ENCODE measurements at regions not wholly inside any gene's neighbourhood (a gene's known extent, or its start where the extent isn't known, plus 50 kb on each side); places are given as distances from the start of the nearest gene placed in this dataset.
"Not testable (repeated sequence)": the region's sequence is repeated elsewhere in the genome, so short reads cannot be mapped to it uniquely, and the experiment has no call there.

DNA sequence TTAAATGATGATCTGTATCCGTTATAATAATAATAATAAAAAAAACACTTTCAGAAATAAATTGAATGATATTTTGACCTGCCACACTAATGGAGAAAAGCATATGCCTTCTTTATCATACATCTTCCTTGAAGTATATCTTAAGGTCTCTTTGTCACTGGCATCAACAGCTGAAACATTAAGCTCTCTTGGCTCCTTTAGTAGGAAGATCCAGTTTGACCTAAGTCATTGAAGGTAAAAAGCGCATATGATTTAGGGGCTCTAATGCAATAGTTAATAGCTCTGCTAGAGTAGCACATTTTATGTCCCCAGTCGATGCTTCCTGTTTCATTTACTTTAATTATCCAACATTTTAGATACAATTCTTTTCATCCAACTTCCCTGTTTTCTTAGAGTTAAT lies 1010.8 kb downstream of the STPG2 start:
- no peak for DNase-seq

DNA sequence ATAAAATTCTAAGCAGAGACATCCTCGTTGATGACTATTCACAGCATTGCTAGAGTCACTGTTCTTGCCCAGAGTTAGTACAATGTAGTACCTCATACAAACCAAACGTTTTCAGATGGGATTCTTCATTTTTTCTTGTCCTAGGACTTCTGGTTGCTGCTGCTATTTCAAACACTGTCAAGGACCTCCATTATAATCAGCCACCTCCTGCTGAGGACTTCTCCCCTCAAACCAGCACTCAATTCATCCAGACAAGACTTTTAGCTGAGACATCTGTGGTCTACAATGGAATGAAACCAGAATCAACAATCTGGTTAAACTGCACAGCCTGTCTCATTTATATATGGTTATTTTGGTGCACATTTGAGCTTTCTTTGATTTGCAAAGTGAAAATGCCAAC lies 1008.8 kb downstream of the STPG2 start:
- no peak for DNase-seq

DNA sequence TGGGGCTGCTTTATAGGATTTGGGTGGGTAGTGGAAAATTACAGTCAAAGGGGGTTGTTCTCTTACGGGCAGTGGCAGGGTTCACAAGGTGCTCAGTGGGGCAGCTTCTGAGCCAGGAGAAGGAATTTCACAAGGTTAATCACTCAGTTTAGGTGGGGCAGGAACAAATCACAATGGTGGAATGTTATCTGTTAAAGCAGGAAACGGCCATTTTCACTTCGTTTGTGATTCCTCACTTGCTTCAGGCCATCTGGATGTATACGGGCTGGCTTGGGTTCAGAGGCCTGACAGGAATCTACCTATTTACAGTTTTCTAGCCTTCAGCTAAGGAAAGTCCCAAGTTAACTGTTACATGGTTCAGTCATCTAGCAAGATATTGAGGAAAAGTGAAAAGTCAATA lies 1003.5 kb downstream of the STPG2 start:
- DNase-seq = no peak

DNA sequence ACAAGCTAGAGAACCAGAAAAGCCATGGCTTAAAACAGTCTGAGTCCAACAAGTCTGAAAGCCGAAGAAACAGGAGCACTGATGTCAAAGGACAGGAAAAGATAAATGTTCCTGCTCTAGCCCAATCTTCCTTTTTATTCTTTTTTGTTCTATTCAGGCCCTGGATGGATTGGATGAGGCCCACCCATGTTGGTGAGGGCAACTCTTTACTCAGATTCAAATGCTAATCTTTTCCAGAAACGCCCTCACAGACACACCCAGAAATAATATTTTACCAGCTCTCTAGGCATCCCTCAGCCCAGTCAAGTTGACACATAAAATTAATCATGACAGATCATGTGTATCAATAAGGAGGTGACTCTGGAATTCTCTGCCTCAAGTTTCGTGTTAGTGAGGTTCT lies 1002.7 kb downstream of the STPG2 start:
- no peak for DNase-seq

GRCh38 chr4:97141332-97141731 lies 1001.9 kb downstream of the STPG2 start:
- not testable (repeated sequence) for DNase-seq

DNA sequence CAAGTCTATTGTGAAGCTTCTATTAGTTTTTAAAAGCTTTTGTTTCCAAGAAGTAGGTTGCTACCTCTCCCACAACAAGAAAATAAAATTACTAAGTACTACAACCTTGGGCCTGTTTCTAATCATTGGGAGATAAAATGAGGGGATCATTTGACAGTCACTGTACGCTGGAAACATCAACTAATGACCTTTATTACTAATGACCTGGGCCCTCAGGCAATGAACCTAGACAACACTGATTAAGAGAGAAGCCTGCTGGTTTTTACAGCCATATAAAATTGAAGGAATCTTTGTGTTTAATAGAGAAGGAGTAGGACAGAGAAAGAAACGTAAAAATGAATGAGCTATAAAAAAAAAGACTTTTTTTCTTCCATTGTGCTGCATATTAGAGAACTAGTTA lies 1000.9 kb downstream of the STPG2 start:
- DNase-seq = no peak

- no peak for DNase-seq
Measured at GRCh38 chr4:97142893-97143292, 1000.4 kb downstream of the STPG2 start.

DNA sequence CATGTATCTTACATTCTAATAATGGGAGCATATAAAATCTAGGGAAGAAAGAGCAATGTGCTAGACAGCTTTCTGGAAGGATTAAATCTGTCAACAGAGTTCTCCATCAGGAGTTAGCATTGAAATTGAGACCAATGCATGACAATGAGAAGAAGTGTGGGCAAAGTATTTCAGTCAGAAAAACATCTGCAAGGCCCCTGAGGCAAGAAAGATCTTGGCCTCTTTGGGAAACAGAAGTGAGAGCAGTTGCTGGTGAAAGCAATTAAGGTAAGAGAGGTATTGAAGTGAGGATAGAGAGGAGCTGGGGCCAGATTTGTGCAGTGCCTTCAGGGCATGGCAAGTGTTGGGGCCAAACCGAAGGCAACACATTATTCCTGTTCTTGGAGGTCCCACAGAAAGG lies 999.1 kb downstream of the STPG2 start:
- no peak for DNase-seq

DNA sequence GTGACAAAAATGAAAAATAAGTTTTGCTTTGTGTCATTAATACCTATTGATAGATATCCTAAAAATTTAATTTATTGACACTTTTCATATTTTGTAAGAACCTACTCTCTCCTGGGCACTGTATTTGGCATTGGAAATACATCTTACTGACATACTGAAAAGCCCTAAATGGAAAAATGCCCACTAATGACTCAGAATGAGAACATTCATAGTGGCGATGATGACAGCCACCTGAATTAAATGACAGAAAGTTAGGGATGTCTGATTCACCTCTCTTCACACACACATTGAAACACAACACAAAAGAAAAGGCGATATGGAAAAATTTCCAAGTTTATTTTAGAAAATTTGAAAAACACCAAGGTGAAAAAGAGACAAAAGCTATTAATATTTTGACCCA lies 992.3 kb downstream of the STPG2 start:
- DNase-seq = no peak

DNA sequence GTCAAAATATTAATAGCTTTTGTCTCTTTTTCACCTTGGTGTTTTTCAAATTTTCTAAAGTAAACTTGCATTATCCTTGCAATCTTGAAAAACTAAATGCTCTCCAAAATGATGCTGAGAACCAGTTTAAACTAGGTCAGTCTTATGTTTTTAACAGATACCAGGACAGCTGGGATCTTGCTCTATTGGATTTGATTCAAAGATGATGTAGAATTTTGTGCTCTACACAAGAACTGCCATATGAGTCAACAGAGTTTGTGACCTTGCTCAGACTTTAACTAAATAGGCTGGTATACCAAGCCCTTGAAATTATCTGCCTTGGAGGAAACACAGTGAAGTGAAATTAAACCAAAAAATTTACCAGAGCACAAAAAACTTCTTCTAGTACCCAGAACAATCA lies 991.1 kb downstream of the STPG2 start:
- no peak for DNase-seq

- DNase-seq = no peak
Measured at GRCh38 chr4:97153042-97153441, 990.2 kb downstream of the STPG2 start.

DNA sequence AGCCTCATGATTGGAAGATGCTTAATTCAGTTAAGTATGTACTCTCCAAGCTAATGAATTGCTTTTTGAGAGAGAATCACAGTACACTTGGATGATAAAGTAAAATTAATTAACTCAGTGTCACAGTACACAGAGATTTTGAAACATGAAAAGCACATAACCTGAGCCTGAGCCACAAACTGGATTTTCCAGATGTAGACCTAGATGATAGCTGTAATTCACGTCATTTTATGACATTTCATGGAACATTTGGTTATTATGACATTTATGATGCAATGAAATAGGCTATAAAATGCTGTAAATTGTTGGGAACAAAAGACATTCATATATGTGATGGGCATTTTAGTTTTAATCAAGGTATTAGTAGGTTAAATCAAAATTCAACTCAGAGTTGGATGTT lies 983.7 kb downstream of the STPG2 start:
- no peak for DNase-seq

- DNase-seq = no peak
Measured at GRCh38 chr4:97185233-97185632, 958.0 kb downstream of the STPG2 start.

GRCh38 chr4:97197106-97197505 lies 946.2 kb downstream of the STPG2 start:
- DNase-seq = no peak

GRCh38 chr4:97208749-97209148 lies 934.5 kb downstream of the STPG2 start:
- DNase-seq = no peak

DNA sequence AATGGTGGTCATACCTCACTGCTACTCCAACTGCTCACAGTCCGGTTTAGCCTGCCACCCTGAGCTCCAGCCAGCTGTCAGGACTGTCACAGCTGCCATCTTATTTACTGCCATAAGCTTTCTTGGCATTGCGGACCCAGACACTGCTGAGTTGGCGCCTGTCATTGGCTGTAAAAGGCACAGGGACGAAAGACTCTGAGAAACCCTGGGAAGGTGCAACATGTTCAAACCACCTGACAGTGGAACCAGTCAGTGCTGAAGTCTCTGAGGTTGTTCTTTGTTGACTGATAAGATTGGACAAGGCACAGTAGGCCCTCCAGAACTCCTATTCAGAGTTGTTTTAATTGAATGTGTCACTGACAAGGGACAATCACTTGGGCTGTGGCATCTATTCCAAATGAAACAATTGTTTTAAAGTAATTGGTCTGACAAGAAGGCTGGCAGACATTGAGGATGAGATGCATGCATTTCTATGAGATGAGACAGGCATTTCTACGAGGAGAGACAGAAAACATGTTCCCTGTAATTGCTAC lies 927.8 kb downstream of the STPG2 start:
- no peak for DNase-seq

GRCh38 chr4:97216046-97216445 lies 927.2 kb downstream of the STPG2 start:
- no peak for DNase-seq

DNA sequence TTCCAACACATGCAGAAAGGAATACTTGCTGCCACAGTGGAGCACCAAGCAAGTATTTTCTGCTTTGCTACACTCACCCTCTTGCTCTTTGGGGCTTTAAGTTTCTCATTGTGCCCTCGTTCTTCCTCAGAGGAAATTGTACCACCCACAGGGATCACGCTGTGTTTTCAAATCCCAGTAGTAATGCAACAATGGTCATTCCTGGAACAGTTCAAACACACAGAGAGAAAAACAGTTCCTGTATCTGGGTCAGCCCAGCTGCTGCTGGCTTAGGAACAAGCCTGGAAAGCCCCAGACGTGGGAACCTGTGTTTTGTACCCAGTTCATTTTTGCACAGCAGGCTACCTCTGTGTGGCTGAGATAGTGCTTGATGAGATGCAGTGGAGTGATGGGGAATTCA lies 907.8 kb downstream of the STPG2 start:
- DNase-seq = no peak

- no peak for DNase-seq
Measured at GRCh38 chr4:97238956-97239666, 904.2 kb downstream of the STPG2 start.

- no peak for DNase-seq
Measured at GRCh38 chr4:97239667-97239997, 903.6 kb downstream of the STPG2 start.

DNA sequence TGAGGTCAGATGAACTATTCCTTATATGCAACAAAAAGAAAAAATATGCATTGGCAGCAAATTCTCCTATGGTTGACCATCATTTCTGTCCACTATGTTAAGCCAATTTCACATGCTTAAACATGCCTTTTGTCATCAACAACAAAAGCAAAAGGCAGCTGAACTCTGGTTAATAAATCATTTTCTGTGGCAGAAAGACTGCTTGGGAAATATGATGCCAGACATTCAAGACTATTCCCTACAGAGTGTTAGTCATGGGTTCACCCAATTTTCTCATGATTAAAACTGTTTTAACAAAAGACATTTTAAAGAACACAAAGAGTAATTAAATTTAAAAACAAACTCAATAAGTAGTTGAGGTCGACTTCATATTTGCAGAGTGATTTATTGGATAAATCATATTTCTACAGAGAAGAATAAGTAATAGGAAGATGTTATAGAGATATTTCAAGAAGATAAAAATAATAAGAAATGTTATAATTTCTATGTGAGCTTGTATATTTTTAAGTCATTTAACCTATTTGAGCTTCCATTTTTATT lies 890.6 kb downstream of the STPG2 start:
- no peak for DNase-seq

- no peak for DNase-seq
Measured at GRCh38 chr4:97262769-97263168, 880.5 kb downstream of the STPG2 start.

DNA sequence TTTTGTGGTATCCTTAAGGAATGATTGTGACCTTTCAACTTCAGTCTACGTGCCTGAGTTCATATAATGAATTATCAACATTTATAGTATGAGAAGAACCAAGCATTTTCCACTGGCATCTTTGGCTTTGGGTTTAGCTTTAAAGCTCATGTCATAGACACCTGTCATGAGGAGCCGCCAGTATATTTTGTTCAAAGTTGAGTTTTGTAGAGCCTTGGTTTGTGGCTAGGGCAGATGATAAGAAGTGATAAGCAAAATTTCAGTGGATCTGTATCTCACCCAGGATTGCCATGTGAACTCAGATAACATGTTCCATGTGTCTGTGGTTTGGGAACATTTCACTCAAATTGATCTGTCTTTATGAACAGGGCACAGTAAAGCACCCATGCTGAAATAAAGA lies 873.2 kb downstream of the STPG2 start:
- DNase-seq = no peak

- DNase-seq = no peak
Measured at GRCh38 chr4:97279391-97279790, 863.9 kb downstream of the STPG2 start.

- no peak for DNase-seq
Measured at GRCh38 chr4:97300561-97300960, 842.7 kb downstream of the STPG2 start.
